ENCODE measurements at regions not wholly inside any gene's neighbourhood (a gene's known extent, or its start where the extent isn't known, plus 50 kb on each side); places are given as distances from the start of the nearest gene placed in this dataset.
A peak's percentile ranks its signal among the peaks of the same experiment; 100 is the strongest.
"Not testable (repeated sequence)": the region's sequence is repeated elsewhere in the genome, so short reads cannot be mapped to it uniquely, and the experiment has no call there.

DNA sequence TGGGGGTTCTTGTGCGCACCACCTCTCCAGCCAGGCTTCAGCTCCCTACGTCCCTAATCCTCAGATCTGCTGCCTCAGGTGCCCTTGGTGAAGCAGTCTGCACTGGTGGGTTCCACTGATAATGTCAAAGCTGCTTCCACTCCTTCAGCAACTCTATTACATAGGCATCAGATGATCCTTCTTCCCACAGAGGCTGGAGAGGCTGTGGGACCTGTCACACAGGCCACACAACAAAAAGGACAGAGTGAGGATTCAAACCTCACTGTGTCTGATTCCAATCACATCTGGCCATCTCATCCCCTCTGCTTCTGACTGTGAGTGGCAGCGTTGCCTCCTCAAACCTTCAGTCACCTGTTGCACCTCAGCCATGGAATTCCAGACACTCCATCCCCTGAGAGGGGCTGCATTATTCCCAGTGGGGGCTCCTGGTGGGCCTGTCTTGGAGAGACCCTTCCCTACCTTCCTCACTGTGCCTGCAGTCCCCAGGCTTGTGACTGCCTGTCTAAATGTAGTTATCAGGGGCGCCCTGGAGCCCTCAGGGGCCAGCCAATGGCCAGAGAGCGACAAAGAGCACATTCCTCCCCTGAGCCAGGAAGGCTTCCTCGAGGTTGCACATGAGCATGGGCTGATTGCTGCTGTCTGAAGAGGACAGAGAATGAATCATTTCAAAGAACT, 211.4 kb upstream of the ECI2 start:
- DNase-seq: no peak

DNA sequence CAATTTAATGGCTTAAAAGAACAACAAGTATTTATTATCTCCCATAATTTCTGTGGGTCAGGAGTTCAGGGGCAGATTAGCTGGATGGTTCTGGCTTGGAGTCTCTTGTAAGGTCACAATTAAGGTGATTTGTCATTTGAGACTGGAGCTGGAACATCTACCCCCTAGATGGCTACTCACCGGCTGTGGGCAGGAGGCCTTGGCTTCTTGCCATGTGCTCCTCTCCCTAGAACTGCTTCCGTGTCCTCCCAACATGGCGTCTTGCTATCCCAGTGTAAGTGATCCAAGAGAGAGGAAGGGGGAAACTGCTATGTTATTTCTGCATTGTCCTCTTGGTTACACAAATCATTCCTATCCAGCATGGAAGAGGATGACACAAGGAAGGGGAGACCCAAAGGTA, 210.2 kb upstream of the ECI2 start:
- no peak for DNase-seq

DNA sequence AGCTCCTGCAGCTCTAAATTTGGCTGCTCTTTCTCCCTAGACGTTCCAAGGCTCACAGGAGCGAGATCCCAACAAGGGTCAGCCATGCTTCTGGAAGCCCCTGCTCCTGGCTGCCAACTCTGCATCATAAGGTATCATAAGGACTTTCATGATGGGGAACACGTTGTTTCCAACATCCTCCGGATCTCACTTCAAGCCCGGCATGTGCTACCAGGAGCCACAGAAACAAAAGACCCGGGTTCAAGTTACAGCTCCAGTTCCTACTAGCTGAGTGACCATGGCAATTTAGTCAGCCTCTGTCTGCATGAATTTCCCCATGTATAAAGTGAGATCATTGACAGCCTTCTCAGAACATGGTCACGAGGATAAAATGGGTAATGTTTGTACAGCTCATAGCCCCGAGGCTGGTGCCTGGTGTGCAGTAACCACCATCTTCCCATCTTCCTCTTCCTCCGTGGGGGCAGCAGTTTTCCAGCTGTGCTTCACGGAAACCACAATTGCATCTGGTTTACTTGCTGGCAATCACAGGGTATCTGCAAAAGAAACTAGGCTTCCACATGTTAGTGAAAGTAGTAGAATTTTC, 209.0 kb upstream of the ECI2 start:
- peak; percentile 82 to 83 for DNase-seq

DNA sequence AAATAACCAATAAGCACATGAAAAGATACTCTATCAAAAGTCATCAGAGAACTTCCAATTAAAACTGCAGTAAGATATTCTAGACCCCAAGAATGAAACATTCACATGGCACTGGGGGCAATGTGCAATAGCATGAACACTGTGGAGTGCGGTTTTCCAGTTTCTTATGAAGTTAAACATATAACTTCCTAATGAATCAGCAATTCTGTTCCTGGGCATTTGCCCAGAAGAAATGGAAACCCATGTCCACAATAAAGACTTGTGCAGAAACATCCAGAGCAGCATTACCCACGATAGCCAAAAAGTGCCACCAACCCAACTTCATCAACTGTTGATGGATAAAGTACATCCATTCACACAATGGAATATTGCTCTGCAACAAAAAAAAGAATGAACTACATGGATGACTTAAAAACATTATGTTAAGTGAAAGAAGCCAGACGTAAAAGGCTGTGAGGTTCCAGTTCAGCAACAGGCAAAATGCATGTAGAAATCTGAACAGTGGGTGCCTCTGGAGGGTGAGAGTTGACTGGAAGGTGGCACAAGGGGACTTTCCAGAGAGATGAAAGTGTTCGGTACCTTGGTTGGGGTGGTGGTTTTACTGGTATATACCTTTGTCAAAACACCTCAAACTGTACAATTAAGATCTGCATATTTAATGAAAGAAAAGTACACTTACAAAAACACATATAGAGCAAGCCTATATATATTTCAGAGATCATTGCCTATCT, 207.2 kb upstream of the ECI2 start:
- no peak for DNase-seq

DNA sequence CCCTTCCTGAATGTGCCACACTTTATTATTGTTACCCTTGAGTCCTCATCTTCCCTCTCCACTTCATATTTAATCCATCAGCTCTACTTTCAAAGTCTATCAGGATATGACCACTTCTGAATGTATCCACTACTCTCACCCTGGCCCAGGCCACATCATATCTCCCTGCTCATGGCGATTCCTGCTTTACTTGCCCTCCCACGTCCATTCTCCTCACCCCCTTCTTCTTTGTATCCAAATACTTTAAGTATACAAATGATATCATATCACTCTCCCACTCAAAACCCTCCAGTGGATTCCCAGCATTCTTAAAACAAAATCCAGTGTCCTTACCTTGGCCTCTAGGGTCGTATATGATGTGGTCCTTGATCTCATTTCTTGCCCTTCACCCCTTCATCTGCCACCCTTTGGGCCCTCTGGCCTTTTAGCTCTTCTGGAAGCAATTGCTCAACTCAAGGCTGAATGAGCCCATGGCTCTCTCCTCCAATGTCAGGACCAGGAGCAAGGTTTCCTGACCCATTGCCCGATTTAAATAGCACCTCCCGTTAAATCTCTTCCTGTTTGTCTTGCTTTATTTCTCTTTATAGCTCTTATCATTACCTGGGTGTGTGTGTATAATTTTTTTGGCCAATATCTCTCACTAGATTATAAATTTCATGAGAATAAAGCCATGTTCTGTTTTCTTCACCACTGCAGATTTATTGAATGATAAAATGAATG, 205.9 kb upstream of the ECI2 start:
- no peak for DNase-seq

DNA sequence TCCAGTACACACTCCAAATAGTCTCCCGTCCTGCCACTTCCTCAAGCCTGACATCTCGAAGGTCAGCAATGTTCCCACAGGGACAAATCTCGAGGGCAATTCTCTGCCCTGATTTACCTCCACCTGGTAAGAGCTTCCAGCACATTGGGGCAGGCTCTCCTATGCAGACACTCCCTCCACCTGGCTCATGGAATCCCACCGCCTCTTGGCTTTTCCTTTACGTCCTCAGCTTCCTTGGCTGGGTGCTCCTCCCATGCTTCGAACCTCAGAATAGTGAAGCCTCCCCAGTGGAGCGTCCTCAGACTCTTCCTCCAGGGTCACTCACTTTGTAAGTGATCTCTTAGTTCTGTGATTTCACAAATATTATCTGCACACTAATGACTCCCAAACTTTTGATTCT, 205.2 kb upstream of the ECI2 start:
- no peak for DNase-seq

DNA sequence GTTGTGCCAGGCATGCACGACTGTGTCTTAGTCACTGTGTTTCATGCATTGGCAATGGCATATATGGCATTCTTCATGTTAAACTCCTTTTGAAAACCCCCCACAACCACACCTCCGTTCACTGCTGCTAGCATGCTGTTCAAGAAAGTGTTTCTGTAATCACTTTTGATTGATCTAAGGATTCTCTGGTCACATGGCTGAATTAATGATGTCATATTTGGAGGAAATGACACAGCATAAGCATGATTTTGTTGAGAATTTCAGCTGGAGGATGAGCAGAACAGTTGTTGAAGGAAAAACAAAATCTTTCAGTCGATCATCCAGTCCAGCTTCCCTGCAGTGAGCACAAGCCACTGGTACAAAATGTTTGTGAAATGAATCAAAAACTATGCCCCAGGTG, 203.5 kb upstream of the ECI2 start:
- DNase-seq: no peak

DNA sequence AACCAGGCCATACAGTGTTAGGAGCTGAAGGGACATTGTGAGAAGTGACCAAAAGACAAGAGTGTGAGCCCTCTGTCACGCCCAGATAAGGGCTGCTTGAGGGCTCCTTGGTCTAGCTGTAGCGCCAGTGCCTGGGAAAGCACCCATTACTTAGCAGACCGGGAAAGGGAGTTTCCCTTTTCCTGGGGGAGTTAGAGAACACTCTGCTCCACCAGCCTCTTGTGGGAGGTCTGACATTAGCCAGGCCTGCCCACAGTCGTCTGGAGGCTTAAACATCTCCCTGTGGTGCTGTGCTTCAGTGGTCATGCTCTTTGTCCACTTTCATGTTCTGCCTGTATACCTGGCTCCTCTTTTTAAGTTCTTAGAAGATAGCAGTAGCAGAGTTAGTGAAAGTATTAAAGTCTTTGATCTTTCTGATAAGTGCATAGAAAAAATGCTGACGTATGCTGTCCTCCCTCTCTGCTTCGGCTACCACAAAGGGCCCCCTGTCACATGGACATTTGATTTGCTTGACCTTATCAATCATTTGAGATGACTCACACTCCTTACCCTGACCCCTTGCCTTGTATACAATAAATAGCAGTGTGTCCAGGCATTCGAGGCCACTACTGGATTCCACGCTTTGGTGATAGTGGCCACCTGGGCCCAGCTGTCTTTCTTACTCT, 201.5 kb upstream of the ECI2 start:
- no peak for DNase-seq

DNA sequence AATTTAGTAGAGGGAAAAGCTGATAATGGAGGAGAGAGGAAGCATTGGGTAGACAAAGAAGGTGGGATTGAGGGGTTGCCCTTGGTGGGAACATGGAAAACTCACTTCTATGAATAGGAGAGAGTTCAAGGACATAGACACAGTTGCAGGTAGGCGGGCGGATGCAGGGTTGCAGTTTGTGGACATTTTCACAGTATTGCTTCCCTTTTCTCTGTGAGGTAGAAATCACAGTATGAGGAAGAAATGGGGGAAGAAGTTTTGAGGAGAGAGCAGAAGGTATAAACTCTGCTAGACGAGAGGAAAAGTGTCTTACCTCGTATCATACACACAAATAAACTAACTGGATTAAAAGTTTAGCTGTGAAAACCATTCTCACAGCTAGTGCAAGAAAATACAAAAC, 200.7 kb upstream of the ECI2 start:
- no peak for DNase-seq

DNA sequence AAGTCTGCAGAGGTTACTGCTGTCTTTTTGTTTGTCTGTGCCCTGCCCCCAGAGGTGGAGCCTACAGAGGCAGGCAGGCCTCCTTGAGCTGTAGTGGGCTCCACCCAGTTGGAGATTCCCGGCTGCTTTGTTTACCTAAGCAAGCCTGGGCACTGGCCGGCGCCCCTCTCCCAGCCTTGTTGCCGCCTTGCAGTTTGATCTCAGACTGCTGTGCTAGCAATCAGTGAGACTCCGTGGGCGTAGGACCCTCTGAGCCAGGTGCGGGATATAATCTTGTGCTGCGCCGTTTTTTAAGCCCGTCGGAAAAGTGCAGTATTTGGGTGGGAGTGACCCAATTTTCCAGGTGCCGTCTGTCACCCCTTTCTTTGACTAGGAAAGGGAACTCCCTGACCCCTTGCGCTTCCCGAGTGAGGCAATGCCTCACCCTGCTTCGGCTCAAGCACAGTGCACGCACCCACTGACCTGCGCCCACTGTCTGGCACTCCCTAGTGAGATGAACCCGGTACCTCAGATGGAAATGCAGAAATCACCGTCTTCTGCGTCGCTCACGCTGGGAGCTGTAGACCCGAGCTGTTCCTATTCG, 198.9 kb upstream of the ECI2 start:
- not testable (repeated sequence) for DNase-seq

DNA sequence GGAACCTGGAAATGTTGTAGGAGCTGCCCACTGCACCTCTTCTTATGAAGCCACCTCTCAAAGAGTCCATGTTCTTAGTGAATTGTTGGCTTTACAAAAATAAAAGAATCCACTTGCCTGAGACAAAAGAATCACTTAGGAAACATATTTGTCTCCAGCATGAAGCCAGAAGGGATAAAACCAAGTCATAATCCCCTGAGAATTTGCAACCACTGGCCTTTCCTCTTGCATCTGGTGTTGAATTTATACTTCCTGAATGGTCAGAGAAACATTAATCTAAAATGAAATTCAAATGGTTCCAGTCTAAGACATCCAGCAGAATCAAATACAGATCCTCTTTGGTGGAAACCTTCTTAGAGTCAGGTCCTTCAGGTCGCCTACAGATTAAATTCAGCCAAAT, 192.5 kb upstream of the ECI2 start:
- DNase-seq: no peak

DNA sequence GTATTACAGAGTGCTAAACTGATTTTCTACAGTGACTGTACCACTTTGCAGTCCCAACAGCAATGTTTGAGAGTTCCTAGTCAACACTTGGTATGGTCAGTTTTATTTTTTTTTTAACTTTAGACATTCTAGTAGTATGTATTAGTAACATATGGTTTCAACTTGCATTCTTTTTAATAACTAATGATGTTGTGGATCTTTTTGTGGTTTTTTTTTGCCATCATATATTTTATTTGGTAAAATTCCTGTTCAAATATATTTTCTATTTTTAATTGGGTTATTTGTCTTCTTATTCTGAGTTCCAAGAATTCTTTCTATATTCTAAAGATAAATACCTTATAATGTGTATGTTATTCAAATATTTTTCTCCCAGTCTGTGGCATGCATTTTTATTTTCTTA, 189.4 kb upstream of the ECI2 start:
- no peak for DNase-seq

DNA sequence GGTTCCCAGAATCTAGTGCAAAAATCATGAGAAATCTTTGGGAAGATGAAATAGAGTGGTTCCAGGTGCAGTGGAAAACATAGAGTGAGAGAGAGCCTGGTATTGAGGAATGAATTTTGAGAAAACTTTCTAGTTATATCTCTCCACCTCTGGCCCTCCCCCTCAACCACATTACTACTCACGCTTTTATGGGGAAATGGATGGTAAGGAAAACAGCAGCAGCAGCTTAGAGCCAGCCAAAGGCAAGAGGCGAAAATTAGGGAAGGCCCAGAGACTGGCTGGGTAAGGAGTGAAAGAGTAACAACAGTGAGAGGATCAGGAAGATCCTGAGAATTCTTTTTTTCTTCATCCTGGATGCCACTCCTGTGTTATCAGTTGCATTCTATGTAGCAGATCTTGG, 187.9 kb upstream of the ECI2 start:
- DNase-seq: no peak

DNA sequence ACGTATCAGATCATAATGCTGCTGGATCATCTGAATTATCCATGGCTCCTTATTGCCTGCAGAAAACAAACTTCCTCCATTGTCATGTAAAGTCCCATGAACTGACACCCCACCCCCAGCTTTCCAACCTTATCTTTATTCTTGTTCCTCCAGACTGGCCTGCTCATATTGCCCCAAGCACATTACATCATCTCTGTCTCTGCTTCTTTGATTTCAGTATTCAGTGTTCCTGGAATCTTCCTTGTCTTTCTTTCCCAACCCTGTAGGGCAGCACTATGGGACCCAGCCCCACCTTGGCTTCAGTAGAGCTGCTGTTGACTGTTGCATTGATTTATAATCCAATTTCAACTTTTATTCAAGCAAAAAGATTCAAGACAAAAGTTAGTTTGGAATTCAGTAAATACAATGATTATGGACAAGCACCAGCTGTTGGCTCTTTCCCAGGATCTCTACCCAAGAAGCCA, 187.5 kb upstream of the ECI2 start:
- no peak for DNase-seq

DNA sequence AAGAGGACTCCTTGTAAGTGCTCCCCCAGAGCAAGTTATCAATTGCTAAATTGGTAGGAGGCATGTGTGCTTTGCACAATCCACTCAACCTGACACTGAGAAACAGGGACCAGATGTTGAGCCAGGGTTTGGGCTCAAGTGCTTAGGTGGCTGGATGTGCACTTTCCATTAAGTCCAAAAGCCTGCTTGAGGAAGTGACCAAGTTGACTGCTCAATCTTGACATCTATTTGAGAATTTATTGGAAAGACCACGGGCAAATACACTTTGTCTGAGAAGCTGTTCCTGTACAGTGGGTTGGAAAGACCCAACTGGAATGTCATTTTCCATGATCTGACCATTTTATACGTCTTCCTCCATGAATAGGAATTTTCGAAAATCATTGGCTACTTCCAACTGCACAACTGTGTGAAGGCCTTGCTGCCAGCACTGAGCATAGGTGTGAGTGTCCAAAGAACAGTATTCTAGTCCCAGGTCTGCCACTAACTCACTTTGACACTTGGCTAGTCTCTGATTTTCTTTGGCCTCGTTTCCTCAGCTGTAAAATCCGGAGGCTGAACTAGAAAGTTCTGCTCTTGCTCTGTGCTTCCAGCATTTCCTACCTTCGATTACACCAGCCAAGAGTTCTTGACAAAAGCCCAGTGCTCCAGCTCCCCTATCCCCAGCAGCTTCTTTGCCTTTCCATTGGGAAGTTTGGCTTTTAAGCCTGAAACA, 186.9 kb upstream of the ECI2 start:
- no peak for DNase-seq

DNA sequence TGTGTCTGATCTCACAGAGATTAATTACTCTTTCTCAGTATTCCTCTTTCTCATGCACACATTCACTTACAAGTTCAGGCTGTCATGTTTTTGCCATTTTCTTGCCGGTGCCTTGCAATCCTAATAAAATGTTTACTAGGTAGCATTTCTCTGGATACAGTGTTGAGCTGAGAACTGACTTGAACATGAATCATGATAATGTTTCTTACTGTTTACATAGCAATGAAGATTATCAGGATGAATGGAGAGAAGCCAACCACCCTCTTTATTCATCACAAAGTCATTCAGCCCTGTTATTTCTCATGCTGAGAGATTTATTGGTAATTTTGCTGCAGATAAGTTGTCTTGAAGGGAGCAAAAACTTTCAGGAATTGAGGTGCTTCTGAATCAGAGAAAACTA, 185.5 kb upstream of the ECI2 start:
- DNase-seq: no peak

DNA sequence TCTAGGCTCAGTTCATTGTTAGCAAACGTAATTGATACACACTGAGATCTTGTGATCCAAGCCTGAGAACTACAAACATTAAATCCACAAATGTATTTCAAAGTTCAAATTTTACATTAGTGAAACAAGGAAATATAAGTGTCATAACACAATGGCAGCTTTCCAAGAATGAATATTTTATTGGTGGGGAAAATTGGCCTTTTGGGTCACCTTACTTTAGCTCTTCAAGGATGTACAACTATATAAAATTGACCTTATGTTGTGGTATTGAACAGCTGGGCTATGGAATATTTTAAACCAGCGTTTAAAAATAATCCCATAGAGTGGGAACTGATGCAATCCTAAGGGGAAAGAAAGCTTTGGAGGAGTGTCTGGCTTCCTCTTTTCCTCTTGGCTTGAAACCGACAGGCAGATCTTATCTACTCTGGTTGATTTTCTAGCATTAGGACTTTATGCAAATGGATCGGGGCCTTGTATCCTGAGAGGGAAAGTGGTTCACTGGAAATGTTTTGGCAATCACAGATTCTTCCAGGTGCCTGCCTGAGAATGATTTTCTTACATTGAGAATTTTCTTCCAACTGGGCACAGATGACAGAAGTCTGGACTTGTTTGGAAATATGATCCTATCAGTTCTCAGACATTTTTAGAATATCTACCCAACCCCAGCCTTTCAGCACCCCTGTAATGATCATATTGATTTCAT, 184.8 kb upstream of the ECI2 start:
- peak; percentile 27 to 33 for DNase-seq

DNA sequence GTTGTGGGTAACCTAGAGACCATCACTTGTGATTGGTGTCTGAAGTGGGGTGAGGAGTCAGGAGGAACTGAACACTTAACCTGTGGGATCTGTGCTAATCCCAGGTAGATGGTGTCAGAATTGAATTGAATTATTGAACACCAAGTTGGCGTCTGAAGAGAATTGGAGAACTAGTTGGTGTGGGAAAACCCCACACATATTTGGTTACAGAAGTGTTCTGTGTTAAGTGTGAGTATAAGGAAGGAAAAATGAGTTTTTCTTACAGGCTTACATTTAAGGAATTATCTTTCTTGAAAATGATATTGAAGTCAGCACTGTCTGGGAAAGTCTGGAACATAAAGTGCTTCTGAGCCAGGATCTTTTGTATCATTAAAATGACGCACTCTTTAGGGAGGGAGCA, 182.9 kb upstream of the ECI2 start:
- no peak for DNase-seq

DNA sequence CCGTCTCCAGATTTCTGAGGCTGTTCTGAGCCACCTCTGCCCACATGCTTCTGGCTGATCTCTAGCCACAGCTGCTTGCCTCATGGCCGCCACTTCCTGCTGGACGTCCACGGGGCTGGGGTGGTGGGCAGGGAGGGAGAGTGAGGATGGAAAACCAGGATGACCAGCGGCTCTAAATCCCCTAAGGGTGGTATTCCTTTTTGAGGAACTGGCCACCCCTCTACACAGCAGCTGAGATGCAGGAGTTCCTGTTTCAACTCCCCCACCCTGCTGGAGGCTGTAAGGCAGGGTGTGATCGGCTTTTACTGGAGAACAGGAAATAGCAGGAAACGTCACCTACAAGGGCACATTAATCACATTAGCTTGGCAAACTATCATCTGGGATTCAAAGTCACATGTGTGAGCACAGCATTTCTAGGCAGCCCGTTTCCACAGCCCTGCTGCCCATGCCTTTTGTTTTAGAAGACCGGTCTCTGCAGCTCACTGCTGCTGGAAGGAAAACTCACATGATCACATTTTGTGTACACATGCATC, 181.6 kb upstream of the ECI2 start:
- DNase-seq: peak; percentile 45 to 60

DNA sequence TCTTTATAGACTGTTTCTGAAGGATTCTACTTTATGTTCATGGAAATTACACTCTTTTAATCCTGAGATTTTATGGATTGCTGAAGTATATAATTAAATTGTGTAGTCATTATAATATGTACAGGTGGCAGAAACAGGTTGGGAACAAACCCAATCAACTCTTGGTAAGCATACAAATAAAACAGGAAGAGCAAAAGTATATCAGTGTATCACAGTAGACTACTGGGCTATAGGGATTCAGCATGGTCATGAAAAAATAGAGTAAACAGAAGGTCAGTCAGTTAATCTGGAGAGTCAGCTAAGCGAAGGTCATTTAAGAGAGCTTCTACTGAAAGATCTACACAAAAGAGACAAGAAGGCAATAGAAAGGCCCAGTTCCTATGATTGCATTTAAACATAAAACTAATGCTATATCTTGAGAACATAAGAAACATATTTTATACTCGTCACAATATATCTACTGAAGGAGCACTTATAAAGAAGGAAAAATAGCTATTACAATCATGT, 178.9 kb upstream of the ECI2 start:
- DNase-seq: no peak
